NCI-H510A treated with DMSO at 0.1 percent for 48 hours (cell line): ENCODE measurements at regions not wholly inside any gene's neighbourhood (a gene's known extent, or its start where the extent isn't known, plus 50 kb on each side); places are given as distances from the start of the nearest gene placed in this dataset.
"Not testable (repeated sequence)": the region's sequence is repeated elsewhere in the genome, so short reads cannot be mapped to it uniquely, and the experiment has no call there.

ENCODE experiments used
- DNase-seq: peaks from one replicate; lab custom pipeline; 2025; lab: John Stamatoyannopoulos, UW

DNA sequence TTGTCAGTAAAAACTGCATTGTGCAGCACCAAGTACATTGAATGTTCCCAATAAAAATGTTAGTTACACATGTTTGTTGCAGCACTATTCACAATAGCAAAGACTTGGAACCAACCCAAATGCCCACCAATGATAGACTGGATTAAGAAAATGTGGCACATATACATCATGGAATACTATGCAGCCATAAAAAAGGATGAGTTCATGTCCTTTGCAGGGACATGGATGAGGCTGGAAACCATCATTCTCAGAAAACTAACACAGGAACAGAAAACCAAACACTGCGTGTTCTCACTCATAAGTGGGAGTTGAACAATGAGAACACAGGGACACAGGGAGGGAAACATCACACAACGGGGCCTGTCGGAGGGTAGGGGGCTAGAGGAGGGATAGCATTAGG is 401.3 kb upstream of the NR5A2 start:
- not testable (repeated sequence) for DNase-seq

DNA sequence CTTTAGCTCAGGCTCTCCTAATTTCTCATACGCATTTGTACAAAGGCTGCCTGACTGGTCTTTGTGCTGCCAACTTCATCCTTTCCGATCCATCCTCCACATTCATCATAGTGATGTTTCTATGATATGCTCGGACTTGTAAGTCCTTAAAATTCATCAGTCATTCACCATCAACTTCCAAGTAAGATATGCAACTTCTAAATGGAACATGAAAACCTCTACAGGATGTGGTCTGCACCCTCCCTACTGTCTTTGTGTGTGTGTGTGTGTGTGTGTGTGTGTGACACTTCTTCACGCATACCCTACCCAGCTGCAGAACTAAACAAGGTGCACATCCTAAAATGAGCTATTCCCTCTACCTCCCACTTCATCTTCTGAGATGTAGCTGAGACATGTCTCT is 397.9 kb upstream of the NR5A2 start:
- no peak for DNase-seq

DNA sequence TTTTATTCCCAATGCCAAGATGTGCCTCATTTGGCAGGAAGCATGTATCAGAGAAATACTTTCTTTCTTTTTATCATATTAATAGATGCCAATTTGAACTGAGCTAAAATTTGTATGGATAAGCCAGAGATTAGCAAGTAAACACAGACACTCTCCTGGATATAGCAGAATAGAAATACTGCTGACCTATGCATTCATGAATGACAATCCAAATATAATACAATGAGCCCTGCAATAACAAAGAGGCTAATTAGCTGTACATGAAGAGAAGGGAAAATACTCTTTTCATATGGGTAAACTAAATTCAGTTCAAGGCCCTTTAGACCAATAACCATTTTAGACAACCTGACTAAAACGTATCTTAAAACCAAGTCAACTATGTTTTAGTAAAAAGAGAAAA is 388.1 kb upstream of the NR5A2 start:
- DNase-seq: peak; percentile 8

DNA sequence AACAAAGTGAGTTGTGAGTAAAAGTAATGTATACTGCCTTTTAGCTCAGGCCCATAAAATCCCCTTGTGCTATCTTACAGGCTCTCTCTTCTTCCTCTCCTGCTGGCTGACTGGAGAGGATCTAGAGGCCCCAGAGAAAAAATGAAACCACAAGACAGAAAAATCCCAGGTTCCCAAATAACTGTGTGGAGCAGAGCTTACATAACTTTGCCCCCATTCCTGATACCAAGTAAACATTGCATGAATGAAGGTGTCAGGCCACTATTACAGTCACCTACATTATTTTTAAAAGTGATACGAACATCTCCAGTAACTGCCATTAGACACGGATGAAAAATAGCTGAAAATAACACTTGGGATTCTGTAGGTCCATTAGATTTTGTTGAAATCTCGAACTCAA is 386.0 kb upstream of the NR5A2 start:
- DNase-seq: no peak

DNA sequence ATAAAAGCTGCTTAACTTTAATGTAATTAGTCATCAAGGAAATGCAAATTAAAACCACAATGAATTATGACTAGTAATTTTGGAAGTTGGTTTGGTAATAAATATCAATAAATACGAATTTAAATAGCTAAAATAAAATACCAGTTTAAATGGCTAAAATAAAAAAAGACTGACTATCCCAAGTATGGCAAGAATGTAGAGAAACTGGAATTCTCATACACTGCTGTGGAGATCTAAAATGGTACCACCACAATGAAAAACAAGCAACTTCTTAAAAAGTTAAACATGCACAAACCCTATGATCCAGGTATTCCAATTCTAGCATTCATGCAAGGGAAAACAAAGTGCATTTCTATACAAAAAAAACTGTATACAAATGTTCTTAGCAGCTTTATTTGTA is 382.6 kb upstream of the NR5A2 start:
- no peak for DNase-seq

DNA sequence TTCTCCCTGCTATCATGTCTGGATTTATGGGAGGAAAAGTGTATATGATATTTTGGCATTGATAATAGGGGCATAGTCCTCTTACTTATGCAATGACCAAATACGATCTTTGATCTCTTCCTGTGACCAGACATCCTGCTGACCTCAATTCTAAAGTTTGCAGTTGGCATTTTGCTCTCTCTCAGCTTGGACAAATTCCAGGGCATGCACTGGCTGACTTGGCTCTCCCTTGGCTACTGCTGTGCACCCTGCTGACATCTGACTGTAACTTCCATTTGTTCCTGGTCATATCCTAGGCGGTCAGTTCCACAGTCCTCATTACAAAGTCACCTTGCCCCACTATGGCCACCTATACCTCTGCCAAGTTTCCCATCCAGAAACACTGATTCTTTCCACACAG is 380.7 kb upstream of the NR5A2 start:
- DNase-seq: no peak

DNA sequence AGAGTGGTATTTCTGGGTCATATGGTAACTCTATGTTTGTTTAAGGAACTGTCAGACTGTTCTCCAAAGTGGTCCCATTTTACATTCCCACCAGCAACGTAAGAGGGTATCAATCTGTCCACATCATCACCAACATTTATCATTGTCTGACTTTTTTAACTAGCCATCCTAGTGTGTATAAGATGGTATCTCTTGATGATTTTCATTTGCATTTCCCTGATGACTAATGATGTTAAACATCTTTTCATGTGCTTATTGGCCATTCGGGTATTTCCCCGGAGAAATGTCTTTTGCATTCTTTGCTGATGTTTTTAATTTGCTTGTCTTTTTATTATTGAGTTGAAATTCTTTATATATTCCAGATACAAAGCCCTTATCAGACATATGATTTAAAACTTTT is 370.1 kb upstream of the NR5A2 start:
- DNase-seq: no peak

DNA sequence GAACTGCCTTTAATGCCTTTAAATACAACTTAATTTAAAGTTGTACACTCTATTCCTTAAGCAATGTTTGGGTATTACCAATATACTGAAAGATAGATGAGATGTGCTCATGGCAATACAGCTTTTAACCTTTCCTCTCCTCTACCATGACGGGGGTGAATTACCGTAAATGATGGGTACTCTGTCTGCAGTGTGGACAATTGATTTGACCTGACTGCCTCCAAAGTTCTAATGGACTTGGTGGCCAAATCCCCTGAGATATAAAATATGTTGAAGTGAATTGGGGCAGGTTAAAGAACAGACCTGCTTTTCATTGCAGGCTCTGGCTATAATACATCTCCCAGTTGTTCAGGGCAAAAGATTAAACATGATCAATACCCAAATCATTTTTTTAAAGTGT is 367.4 kb upstream of the NR5A2 start:
- no peak for DNase-seq

DNA sequence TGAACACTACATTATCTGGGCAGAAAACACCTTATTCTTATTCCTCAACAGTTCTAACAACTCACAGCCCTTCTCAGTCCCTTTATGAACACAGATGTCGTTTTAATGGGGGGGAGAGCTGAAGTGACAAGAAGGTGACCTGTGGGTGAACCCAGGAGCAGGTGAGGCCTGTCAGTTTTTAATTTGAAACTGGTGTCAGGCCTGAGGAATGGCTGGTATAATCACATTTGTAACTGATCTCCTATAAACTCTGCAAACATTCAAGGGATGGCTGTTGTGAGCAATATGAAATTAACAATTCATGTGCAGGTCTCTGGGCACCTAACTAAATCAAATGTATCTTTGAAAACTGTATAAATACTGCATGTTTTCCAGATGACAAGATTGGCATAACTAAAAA is 362.1 kb upstream of the NR5A2 start:
- DNase-seq: peak; percentile 58

DNA sequence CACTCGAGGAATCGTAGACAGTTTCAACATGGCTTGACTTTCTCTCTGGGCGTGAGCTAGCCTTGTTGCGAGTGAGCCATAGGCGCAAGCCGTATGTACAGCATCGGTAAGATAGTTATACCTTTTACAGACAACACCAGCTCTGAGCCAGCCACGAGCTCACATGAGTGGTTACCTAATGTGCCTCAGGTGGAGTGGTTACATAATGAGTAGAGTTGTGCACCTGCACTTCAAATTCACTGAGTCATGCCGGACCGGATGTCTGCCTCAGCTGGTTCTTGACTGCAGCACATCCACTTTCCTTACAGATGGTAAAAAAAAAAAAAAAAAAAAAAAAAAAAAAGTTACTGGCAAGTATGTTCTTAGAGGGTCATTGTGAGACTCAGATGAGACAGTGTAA is 360.4 kb upstream of the NR5A2 start:
- DNase-seq: peak; percentile 90

DNA sequence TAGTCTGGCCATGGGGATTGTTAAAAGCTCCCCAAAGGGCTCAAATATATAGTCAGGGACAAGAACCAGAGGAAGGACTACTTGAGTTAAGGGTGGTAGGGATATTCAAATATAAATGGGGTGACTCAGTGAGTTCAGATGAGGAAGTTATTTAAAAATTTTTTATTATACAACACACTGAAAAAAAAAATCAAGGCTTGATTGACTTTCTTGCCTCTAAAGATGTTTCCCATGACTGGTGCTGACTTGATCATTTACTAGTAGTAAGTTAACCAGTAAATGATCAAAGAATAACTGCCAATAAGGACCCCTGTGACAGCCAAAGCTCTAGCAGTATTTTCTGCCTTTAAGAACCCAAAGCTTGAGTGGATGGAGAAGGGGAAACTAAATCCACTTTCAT is 357.6 kb upstream of the NR5A2 start:
- no peak for DNase-seq

DNA sequence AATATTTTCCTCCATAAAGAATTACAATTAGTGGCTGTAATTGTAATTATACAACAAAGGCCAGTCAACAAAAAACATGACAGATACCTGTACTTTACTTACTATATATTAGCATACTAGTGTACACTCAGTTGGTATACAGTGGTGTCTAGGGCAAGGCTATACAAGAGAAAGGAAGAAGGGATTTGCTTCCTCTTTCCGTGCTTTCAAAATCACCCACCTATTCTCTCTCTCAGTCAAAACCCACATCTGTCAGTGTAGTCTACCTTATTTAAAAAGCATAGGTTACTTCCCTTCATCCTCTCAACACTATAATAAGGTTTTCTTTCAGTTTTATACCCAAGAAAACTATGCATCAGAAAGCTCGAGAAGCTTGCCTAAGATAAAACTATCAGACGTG is 355.8 kb upstream of the NR5A2 start:
- no peak for DNase-seq

DNA sequence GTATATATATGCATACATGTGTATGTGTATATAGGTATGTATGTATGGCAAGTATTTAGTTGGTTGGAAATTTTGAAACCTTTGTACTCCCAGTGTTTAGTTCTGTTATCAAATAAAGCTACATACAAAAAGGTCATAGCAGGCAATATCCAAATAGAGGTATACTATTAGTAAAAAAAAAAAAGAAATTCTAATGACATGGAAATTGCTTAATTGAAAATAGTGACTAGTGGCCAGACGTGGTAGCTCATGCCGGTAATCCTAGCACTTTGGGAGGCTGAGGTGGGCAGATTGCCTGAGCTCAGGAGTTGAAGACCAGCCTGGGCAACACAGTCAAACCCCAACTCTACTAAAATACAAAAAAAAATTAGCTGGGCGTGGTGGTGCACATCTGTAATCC is 351.6 kb upstream of the NR5A2 start:
- DNase-seq: no peak

DNA sequence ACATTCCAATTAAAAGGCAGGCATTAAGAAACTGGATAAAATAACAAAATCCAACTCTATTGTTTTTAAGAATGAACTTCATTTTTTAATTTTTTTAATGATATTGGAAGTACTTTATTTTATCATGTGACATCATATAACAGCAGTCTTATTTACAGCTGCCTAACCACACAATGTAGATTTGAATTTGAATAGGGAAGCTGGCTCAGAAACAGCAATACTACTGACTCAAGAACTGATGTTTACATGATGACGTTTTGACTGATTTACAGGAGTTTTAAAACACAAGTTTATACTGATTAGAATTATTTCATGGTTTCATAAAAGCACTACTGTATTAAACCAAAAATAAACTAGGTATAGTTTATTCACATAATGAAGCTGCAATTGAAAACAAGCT is 348.7 kb upstream of the NR5A2 start:
- DNase-seq: no peak

DNA sequence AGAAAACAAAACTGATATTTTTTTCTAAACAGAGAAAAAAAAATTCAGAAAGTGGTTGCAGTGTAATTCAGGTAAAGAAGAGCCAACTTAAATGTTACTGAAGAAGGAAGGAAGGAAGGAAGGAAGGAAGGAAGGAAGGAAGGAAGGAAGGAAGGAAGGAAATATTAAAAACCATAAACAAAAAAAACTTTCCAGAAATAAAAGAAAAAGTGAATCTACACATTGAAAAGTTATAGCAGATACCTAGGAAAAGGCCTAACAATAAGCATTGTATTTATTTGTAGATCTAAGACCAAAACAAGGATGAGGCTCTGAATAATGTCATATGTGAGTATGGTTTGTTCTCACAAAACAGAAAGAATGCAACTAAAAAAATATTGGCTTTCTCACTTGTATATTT is 345.4 kb upstream of the NR5A2 start:
- no peak for DNase-seq

DNA sequence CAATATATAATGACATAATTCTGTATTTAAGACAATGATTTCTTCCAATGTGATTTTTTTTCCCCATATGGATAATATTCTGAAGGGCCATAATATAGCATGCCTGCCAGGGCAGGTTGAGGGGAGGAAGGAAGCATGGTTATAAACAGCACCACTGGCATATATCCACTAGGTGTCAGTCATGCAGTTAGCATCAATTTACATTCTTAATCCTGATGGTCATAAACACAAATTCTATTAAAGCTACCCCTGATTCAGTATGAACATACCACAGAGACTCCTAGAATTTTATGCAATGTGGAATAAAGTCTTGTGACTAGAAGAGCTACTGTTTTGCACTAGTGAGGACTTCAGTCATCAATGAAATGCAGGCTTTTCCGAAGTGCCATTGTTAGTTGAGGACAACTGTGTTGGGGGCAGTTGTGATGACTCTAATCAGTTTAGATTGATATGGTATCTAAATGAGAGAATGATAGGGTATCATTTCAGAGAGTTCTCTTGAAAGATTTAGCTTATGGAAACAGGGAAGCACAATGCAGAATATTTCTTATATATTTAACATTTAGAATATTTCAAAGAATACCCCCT is 342.7 kb upstream of the NR5A2 start:
- DNase-seq: peak; percentile 82

DNA sequence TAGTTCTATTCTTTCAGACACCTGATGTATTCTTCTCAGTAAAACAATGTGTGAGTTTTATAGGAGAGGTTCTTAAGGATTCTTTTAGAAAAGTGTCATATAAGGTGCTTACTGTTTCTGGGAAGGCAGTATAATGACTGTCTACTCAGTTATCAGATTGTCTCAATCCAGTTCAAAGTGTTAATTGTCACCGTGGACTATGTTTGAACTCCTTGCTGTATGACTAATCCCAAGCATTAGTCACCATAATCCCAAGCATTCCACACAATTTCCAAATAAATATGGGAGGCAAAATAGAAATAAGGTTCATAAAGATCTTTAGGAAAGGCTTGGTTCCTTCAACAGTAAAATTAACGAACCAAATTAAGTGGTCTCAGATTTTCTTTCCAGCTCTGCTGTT is 342.1 kb upstream of the NR5A2 start:
- no peak for DNase-seq

DNA sequence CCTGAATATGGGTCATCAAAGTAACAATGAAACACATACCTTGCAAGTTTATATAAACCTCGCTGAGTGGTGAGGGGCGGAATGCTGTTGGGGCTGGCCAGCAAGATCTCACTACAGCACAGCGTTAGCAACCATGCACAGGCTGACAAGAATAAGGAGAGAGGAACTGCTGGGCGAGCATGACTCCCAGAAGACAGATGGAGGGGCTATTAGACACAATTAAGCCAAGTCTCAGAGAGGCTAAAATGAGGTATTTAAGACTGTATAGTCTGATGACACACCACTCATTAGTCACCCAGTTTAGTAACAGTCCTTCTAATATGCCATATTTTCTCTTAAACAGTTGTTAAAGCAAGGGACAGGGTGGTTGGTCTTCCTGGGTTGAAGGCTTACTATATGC is 340.2 kb upstream of the NR5A2 start:
- no peak for DNase-seq

DNA sequence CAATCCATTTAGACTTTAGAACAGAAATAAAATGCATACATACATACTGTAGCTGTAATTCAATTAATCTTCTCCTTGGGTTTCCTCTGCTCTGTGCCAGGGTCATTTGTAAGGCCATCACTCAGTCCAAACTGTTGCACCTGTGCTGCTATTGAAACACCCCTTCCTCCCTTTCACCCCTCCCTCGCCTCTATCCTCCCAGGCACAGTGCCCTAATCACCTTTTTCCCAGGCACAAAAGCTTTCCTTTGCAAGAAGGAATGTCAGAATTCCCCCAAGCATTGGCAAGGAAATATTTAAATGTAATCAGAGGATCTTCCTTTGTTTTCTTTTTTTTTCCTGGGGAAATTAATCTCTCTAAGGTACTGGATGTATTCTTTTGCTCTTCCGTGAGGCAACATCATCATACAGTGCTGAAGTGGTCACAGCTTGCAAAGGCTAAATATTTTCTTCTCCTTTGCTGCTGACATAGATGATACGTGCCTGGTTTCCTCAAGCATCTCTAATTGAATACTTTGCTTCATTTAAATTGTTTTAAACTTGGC is 339.3 kb upstream of the NR5A2 start:
- no peak for DNase-seq

DNA sequence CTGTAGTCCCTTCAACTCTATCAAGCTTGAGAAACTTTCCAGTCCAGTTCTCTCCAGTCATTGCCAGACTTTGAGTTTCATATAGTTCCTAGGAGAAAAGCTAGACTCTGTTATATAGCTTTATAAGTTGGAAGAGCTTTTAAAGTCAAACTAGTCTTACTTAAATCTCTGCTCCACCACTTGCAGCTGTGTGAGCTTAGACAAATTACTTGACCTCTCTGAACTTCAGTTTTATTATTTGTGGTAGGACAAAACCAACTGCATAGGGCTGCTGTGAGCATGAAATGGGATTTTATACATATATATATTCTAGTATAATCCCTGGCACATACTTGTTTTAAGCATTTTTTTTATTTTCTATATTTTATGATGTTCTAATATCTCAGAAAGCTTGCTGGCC is 338.7 kb upstream of the NR5A2 start:
- no peak for DNase-seq

DNA sequence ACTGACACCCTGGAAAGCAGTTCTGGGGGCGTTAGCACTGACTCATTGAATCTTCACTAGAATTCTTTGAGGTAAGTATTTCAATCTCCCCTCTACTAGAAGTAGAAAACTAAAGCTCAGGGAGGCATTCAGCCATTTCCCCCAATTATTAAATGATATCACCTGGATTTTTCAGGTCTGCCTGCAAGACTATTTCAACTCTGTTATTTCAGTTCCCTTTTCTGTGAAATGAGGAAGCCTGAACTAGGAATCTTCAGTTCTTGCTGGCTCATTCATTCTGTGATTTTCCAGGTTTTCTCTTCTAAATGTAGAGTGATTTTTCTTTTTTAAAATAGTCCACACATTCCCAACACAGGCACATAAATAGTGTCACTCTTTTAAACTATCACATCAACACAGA is 337.0 kb upstream of the NR5A2 start:
- DNase-seq: no peak

DNA sequence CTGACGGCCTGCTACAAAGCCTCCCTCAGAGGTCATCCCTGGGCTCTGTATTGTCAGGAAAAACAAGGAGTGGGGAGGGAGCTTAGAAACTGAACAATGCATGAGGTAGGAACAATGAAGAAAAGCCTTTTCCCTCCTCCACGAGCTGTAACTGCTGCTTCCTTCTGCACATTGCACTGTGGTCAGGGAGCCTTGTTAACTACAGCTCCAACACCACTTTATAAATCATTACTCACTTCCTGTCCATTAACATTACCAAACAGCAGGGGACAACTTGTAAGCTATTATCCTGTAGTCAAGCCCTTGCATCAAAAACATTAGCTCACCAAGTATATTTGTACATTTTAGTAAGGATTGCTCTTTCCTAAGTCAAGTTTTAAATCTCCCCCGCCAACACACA is 336.0 kb upstream of the NR5A2 start:
- peak; percentile 79 for DNase-seq

DNA sequence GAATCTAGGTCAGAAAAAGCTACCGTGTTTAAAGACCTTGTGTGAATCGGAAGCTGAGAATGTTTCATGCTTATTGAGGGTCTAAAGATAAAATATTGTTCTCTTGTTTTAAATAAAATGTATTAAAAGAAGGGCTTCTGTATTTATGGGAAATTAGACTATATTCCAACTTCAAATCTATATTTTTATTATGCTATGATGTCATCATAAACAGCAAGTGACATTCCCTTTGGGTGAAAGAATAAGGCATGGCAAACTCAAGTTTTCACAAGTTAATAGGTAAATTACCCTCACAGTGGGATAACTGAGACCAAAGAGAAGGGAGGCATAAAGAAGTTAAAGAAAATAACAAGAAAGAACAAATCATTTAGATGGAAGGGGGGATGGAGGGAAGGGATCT is 333.8 kb upstream of the NR5A2 start:
- no peak for DNase-seq

DNA sequence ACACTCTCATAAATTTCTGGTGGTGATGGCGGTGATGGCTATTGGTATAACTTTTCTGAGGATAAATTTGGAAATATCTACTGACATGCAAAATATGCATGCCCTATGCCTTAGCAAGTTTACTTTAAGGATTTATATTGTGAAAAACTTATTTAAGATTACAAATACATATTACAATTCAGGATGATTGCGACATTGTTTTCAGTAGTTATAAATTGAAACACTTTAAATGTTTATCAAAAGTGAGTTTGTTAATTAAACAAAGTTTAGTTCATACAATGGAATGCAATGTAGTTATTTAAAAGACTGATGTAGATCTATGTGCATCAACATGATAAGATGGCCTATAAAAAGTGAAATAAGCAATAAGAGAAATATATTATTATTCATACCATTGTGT is 331.3 kb upstream of the NR5A2 start:
- DNase-seq: no peak

DNA sequence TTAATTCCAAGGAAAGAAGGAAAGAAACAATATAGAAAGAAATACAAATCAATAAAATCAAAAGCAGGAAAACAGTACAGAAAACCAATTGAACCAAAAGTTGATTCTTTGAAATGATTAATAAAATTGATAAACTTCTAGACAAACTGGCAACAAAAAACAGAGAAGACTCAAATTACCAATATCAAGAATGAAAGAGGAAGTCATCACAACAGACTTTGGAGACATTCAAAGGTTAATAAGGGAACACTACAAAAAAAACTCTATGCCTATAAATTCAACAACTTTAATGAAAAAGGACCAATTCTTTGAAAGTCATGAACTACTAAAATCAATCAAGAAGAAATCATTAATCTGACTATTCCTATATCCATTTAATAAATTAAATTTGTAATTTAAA is 329.3 kb upstream of the NR5A2 start:
- DNase-seq: no peak
